AG09309 (cell line): ENCODE measurements at regions not wholly inside any gene's neighbourhood (a gene's known extent, or its start where the extent isn't known, plus 50 kb on each side); places are given as distances from the start of the nearest gene placed in this dataset.
"Not testable (repeated sequence)": the region's sequence is repeated elsewhere in the genome, so short reads cannot be mapped to it uniquely, and the experiment has no call there.

Source experiments
- DNase-seq: peaks from one replicate; pipeline ENCODE4 v3.0.0-alpha.2; 2010; ENCODE audit warnings: low read depth
- H3K4me3 ChIP-seq: 2 replicates; pipeline ENCODE4 v1.5.1; 2011; ENCODE audit warnings: mild to moderate bottlenecking, low read depth, low read length, moderate library complexity; ENCODE audit not compliant: control insufficient read depth
- TF ChIP-seq, protein P1 (sequence below): IDR thresholded peaks from 2 replicates; pipeline ENCODE4 v1.5.1; 2011; ENCODE audit warnings: mild to moderate bottlenecking, low read depth, low read length, inconsistent platforms; ENCODE audit not compliant: insufficient read depth, control insufficient read depth; ENCODE audit errors: missing control alignments

DNA sequence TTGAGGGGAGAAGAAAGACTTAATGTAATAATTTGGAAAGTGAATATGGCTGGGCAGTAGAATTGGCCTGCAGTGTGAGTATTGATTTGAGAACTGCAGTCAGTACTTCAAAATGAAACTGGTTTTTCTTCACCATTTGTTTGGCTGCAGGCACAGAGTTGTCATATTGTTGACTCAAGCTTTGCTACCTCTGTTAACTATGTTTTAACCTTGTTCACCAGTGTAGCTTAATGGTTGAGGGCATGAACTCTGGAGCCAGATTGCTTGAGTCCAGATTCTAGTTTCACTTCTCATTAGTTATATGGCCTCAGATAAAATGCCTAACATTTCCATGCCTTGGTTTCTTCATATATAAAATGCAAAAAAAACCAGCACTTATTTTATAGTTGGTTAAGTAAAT, 64.1 kb downstream of the CFAP44 start:
- TF ChIP-seq, protein P1, sequence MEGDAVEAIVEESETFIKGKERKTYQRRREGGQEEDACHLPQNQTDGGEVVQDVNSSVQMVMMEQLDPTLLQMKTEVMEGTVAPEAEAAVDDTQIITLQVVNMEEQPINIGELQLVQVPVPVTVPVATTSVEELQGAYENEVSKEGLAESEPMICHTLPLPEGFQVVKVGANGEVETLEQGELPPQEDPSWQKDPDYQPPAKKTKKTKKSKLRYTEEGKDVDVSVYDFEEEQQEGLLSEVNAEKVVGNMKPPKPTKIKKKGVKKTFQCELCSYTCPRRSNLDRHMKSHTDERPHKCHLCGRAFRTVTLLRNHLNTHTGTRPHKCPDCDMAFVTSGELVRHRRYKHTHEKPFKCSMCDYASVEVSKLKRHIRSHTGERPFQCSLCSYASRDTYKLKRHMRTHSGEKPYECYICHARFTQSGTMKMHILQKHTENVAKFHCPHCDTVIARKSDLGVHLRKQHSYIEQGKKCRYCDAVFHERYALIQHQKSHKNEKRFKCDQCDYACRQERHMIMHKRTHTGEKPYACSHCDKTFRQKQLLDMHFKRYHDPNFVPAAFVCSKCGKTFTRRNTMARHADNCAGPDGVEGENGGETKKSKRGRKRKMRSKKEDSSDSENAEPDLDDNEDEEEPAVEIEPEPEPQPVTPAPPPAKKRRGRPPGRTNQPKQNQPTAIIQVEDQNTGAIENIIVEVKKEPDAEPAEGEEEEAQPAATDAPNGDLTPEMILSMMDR: no peak
- no peak for DNase-seq
- no peak overlapping the region for H3K4me3 ChIP-seq

DNA sequence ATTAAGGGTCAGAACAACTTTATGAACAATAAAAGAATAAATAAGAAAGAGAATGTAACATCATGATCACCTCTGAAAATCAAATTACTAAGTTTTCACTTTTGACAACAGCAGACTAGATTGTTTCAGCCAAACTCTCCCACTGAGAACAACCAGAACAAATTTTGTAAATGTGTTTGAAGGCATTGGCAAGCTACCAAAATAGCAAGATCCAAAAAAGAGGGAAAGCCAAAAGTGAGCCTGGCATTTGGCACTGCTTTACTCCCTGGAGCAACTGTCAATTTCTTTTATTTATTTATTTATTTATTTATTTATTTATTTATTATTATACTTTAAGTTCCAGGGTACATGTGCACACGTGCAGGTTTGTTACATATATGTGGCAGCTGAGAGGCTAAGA, 67.2 kb downstream of the CFAP44 start:
- TF ChIP-seq, protein P1: no peak
- no peak for DNase-seq
- no peak overlapping the region for H3K4me3 ChIP-seq

DNA sequence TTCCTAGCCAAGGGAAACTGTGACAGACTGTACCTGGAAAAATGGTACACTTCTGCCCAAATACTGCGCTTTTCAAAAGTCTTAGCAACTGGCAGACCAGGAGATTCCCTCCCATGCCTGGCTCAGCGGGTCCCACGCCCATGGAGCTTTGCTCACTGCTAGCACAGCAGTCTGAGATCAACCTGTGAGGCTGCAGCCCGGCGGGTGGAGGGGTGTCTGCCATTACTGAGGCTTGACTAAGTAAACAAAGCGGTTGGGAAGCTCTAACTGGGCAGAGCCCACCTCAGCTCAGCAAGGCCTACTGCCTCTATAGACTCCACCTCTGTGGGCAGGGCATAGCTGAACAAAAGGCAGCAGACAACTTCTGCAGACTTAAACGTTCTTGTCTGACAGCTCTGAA, 74.5 kb downstream of the CFAP44 start:
- H3K4me3 ChIP-seq, DNase-seq: not testable (repeated sequence)

DNA sequence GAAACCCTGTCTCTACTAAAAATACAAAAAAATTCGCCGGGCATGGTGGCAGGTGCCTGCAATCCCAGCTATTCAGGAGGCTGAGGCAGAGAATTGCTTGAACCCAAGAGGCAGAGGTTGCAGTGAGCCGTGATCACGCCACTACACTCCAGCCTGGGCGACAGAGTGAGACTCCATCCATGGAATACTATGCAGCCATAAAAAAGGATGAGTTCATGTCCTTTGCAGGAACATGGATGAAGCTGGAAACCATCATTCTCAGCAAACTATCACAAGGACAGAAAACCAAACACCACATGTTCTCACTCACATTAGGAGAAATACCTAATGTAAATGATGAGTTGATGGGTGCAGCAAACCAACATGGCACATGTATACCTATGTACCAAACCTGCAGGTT, 86.0 kb downstream of the CFAP44 start:
- H3K4me3 ChIP-seq, DNase-seq: not testable (repeated sequence)

DNA sequence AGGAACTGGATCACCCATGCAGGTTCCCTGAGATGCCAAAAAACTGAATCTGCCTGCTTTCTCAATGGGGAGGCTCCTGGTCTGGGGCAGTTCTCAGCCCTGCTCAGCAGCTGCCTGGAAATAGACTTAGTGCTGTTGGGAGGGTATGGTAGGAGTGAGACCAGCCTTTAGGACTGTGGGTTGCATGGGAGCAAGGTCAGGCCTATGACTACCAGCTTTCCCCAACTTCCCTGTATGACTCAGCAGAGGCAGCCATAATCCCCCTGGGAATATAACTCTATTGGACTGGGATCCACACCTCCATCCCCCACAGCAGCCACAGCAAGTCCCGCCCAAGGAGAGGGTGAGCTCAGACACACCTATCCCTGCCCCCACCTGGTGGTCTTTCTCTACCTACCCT, 87.0 kb downstream of the CFAP44 start:
- no peak overlapping the region for H3K4me3 ChIP-seq
- TF ChIP-seq, protein P1: no peak
- no peak for DNase-seq

DNA sequence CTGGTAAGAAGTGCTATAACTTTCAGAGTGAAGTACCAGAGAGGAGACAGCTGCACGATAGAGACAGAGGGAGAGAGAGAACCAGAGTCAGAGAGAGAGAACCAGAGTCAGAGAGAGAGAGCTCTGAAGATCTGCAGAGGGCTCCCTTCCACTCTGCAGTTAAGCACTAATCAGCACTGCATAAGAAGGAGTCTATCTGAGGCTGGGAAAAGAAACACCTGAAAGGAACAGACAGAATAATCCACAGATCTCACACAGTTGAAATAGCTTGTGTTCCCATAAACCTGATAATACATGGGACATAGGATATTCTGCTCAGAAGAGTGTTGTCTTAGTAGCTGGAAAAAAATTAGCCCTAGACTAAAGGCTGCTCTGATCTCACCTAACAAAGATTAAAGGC, 87.6 kb downstream of the CFAP44 start:
- DNase-seq: no peak
- H3K4me3 ChIP-seq: no peak overlapping the region
- TF ChIP-seq, protein P1: no peak

DNA sequence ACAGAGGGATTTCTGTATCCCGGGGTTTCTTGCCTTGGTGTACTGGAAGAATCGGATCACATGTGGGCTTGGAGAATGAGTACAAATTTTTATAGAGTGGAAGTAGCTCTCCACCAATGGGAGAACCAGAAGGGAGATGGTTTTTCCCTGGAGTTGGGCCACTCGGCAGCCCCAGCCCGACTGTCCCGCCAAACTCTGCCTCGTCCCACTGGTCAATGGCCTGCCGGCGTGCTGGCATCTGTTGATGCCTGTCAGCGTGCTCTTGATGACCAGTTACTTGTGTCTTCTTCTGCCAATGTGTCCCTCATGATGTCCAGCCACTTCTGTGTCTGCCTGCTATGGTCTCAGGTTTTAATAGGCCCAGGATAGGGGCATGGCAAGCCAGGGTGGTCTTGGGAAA, 100.5 kb downstream of the CFAP44 start:
- TF ChIP-seq, protein P1: no peak
- no peak for DNase-seq

DNA sequence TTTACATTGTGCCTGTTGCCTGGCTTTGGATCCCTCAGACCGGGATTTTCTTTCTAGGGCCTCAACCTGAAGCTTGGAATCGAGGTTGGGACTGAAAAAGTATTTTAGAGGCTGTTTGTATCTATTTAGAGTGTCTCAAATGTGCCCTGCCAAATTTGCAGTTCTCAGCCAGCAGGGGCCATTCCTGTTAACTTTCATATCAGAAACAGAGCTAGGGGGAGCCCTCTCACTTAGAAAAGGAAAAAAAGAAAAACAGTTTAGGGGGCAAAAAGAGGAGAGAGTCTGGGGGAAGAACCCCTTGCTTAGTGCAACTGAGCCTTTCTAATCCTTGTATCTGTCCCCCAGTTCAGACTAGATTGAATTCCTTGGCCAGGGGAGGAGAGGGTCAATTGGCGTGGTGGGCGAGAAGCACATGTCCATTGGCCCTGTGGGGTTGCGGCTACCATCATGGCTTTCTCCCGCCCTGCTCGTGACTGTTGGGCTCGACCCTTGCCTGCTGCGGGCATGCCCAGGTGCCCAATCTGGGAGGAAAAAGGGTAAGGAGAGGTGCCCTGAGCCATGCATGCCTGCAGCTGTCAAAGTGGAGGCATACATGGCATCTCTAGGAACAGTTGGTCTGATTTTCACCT, 101.6 kb downstream of the CFAP44 start:
- TF ChIP-seq, protein P1: peak; percentile 14
- no peak overlapping the region for H3K4me3 ChIP-seq
- no peak for DNase-seq

More for the DNA sequence above, 100.5 kb downstream of the CFAP44 start:
- H3K4me3 ChIP-seq: no peak overlapping the region
